Sigmoid colon (tissue), 4 donors: ENCODE measurements at regions not wholly inside any gene's neighbourhood (a gene's known extent, or its start where the extent isn't known, plus 50 kb on each side); places are given as distances from the start of the nearest gene placed in this dataset.

ENCODE experiments used
- EP300 ChIP-seq, 4 donors: sonication (generic); formaldehyde crosslinking; IDR thresholded peaks; one replicate each; pipeline ENCODE4 v1.6.1; 2017; ENCODE audit warnings: antibody characterized with exemption in 4 of 4
- POLR2AphosphoS5 ChIP-seq, 4 donors: sonication (generic); formaldehyde crosslinking; IDR thresholded peaks; one replicate each; pipeline ENCODE4 v1.6.1; 2017; ENCODE audit warnings: antibody characterized with exemption in 4 of 4
- TF ChIP-seq, protein P1 (sequence below), 4 experiments: fragments of 450-650 bp in 3 of 4; fragments of 200-600 bp in 1 of 4; IDR thresholded peaks; one replicate each; pipeline ENCODE4 v1.5.1; 2016 to 2019; ENCODE audit warnings: antibody characterized with exemption in 4 of 4, mild to moderate bottlenecking in 3 of 4, moderate library complexity in 2 of 4

DNA sequence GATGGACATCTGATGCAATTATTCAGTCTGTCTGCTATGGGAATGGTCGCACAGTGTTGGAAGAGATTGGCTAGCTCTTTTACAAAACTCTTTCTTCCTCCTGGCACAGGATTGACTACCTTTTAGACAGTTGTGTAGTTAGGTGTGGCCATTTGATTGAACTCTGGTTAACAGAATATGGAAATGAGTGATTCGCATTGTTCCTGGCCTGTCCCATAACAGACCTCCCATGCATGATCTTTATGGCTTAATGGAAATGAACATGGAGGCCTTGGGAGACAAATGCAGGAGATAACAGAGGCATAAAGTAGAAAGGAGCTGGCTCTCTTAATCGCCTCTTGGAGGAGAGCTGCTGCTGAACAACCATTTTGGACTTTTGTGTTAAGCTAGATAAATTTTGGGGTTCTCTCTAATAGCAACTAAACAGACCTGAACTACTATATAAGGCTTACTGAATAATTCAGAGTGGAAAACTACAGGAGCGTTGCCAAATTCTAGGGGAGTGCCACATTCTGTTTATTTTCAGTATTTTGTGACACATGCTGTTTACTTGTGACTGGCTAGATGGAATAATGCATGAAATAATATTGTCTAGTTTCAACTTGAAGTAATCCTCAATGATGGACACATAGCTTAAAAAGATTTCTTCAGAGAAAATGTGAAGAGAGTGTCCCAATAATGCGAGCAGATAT, 357.7 kb upstream of the SGO1 start:
- TF ChIP-seq, protein P1, sequence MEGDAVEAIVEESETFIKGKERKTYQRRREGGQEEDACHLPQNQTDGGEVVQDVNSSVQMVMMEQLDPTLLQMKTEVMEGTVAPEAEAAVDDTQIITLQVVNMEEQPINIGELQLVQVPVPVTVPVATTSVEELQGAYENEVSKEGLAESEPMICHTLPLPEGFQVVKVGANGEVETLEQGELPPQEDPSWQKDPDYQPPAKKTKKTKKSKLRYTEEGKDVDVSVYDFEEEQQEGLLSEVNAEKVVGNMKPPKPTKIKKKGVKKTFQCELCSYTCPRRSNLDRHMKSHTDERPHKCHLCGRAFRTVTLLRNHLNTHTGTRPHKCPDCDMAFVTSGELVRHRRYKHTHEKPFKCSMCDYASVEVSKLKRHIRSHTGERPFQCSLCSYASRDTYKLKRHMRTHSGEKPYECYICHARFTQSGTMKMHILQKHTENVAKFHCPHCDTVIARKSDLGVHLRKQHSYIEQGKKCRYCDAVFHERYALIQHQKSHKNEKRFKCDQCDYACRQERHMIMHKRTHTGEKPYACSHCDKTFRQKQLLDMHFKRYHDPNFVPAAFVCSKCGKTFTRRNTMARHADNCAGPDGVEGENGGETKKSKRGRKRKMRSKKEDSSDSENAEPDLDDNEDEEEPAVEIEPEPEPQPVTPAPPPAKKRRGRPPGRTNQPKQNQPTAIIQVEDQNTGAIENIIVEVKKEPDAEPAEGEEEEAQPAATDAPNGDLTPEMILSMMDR (IDR thresholded peaks at IDR 0.05), result no peak
- TF ChIP-seq POLR2AphosphoS5 (IDR thresholded peaks at IDR 0.05) (no peak), EP300 (IDR thresholded peaks at IDR 0.05) (no peak)
